IPS-18a (cell line): ENCODE measurements at regions not wholly inside any gene's neighbourhood (a gene's known extent, or its start where the extent isn't known, plus 50 kb on each side); places are given as distances from the start of the nearest gene placed in this dataset.

Experiments used
- H3K27ac ChIP-seq: one replicate; pipeline ENCODE4 v1.5.1; 2013; ENCODE audit warnings: low read length
- H3K27me3 ChIP-seq: one replicate; pipeline ENCODE4 v1.6.1; 2013; ENCODE audit warnings: mild to moderate bottlenecking, low read length; ENCODE audit not compliant: control insufficient read depth, insufficient read depth
- H3K36me3 ChIP-seq: one replicate; pipeline ENCODE4 v1.6.1; 2013; ENCODE audit warnings: low read depth, low read length; ENCODE audit not compliant: control insufficient read depth
- H3K4me1 ChIP-seq: one replicate; pipeline ENCODE4 v1.6.1; 2013; ENCODE audit warnings: low read depth, low read length; ENCODE audit not compliant: control insufficient read depth
- H3K4me3 ChIP-seq: one replicate; pipeline ENCODE4 v1.5.1; 2013; ENCODE audit warnings: low read length
- H3K9ac ChIP-seq: one replicate; pipeline ENCODE4 v1.6.1; 2013; ENCODE audit warnings: mild to moderate bottlenecking, low read length, moderate library complexity
- H3K9me3 ChIP-seq: one replicate; pipeline ENCODE4 v1.6.1; 2013; ENCODE audit warnings: low read depth, low read length; ENCODE audit not compliant: control insufficient read depth

DNA sequence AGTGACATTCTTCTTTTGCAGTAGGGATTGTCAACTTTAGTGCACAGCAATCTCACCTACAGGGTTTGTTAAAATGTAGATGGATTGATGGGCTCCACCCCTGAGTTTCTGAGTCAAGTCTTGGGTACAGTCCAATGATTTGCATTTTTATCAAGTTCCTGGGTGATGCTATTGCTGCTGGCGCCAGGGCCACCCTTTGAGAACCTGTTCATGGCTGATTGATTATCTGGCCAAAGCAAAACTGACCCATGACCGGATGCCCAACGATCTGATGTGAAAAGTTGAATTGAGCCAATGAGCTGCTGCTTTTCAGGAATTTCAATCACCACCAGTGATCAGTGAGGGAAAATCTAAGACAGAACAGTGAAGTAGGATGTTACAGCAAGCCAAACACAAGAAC, 675.3 kb downstream of the TMEM182 start:
- H3K4me3 ChIP-seq = no peak overlapping the region
- no peaks in the 10 kb centered on the region for H3K4me1 ChIP-seq
- H3K9me3 ChIP-seq = no peaks in the 10 kb centered on the region
- no peaks in the 10 kb centered on the region for H3K36me3 ChIP-seq
- no peak overlapping the region for H3K9ac ChIP-seq
- H3K27me3 ChIP-seq = no peaks in the 10 kb centered on the region
- no peak overlapping the region for H3K27ac ChIP-seq

DNA sequence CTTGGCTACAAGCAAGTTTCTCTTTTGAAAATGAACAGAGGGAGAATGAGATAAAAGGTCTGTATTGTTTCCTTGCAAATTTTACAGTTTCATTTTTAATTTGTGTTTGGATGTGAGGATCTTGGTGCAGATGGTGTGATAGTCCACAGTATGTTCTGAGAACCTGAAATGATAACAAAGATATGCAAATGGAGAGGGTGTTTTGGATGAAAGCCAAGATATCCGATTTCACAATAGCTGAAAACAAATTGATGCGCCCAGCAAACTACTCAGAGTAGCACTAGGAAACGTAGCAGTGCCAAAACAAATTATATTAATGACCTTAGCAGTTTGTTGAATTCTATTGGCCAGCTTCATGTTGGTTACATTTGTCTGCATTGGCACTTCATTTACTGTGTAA, 683.5 kb downstream of the TMEM182 start:
- Histone ChIP-seq H3K9me3 (no peaks in the 10 kb centered on the region), H3K36me3 (no peaks in the 10 kb centered on the region), H3K27ac (no peak overlapping the region), H3K27me3 (no peaks in the 10 kb centered on the region), H3K9ac (no peak overlapping the region), H3K4me3 (no peak overlapping the region), H3K4me1 (peaks cover 7% of the 10 kb centered on the region)

DNA sequence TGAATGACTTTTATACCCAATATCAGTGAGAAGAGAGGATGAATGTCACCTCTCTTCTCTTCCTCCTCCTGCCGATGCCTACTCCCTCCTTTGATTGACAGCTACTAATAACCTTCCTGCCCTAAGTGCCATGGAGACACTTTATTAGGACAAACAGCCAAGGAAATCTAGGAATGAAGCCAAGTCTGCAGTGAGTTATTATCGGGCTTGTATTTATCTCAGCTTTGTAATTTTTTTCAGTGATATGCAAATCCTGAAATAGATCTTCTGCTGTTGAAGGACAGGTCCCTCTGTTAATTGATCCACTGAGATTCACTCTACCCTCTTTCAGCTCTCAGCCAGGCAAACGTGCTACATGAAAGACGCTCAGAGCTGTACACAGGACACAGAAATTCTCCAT, 686.7 kb downstream of the TMEM182 start:
- Histone ChIP-seq H3K36me3 (no peaks in the 10 kb centered on the region), H3K9me3 (no peaks in the 10 kb centered on the region), H3K4me3 (no peak overlapping the region), H3K27ac (no peak overlapping the region), H3K27me3 (no peaks in the 10 kb centered on the region), H3K9ac (no peak overlapping the region), H3K4me1 (peaks cover 7% of the 10 kb centered on the region)

DNA sequence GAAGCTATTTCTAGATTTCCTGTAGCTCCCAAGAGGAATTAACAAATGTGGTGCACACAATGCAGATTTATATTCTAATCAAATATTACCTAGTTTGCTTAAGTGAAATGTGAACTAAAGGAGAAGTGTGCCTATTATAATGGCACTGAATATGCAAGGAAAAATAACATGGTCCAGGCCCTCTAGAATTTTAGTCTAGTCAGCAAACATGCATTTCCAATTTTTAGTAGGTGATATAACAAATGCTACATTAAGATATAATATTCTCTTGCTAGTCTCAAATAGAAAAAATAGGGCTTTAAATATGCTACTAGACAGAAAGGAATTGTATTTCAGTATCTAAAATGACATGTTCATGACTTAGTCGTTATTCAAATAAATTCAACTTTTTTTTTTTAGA, 689.5 kb downstream of the TMEM182 start:
- Histone ChIP-seq H3K4me3 (no peak overlapping the region), H3K9ac (no peak overlapping the region), H3K27me3 (no peaks in the 10 kb centered on the region), H3K4me1 (peaks cover 4% of the 10 kb centered on the region), H3K27ac (no peak overlapping the region), H3K9me3 (no peaks in the 10 kb centered on the region), H3K36me3 (no peaks in the 10 kb centered on the region)

DNA sequence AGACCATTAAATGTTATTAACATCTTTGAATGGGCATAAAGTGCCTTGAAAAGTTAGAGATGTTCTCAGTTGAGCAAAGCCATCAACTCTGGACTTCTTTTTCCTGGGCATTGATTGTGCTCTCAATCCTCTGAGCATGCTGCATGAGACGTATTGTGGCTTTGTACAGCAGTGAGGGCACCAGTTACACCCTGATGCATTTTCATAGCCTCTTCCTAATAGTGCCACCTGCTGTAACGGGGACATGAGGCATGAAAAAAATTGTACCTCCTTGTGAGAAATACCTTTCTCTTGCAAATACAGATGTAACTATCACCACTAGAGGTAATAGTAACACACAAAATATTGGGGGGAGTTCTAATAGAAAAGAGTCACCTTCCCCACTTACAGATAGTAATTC, 697.5 kb downstream of the TMEM182 start:
- no peaks in the 10 kb centered on the region for H3K27me3 ChIP-seq
- H3K4me1 ChIP-seq = peaks cover 4% of the 10 kb centered on the region
- H3K9ac ChIP-seq = no peak overlapping the region
- H3K27ac ChIP-seq = no peak overlapping the region
- no peaks in the 10 kb centered on the region for H3K9me3 ChIP-seq
- H3K4me3 ChIP-seq = no peak overlapping the region
- no peaks in the 10 kb centered on the region for H3K36me3 ChIP-seq

DNA sequence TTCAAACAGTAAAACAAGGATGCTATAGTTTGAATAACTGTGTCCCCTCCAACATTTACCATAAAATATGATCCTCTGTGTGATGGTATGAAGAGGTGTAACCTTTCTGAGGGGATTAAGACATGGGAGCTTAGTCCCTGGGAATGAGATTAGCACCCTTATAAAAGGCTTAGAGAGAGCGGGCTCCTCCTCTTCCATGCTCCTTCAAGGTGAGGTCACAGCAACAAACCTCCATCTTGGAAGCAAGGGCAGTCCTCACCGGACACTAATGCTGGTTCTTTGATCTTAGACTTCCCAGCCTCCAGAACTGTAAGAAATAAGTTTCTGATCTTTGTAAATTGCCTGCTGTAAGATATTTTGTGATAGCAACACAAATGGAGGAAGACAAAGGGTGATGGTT, 700.3 kb downstream of the TMEM182 start:
- H3K36me3 ChIP-seq = no peaks in the 10 kb centered on the region
- H3K9ac ChIP-seq = no peak overlapping the region
- no peaks in the 10 kb centered on the region for H3K9me3 ChIP-seq
- H3K4me3 ChIP-seq = no peak overlapping the region
- no peak overlapping the region for H3K27ac ChIP-seq
- H3K4me1 ChIP-seq = no peaks in the 10 kb centered on the region
- no peaks in the 10 kb centered on the region for H3K27me3 ChIP-seq

DNA sequence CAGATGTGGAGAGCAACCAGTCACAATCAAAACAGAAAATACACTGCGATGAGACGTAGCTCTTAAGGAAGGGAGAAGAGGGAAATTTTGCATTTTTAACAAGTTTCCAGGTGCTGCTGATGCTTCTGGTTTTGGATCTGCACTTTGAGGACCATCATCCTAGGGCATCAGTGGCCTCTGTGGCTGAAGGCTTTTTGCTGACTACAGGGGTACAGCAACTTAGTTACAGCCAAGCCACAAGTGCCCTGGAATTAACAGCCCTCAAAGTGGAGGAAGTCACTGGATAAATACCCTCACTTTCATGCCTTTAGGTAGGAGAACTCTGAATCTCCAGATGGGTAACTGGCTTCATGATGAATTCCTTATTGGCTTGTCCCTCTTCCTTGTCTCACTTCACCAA, 700.9 kb downstream of the TMEM182 start:
- H3K9ac ChIP-seq = no peak overlapping the region
- no peaks in the 10 kb centered on the region for H3K4me1 ChIP-seq
- no peak overlapping the region for H3K4me3 ChIP-seq
- no peaks in the 10 kb centered on the region for H3K36me3 ChIP-seq
- no peaks in the 10 kb centered on the region for H3K27me3 ChIP-seq
- H3K27ac ChIP-seq = no peak overlapping the region
- H3K9me3 ChIP-seq = no peaks in the 10 kb centered on the region

DNA sequence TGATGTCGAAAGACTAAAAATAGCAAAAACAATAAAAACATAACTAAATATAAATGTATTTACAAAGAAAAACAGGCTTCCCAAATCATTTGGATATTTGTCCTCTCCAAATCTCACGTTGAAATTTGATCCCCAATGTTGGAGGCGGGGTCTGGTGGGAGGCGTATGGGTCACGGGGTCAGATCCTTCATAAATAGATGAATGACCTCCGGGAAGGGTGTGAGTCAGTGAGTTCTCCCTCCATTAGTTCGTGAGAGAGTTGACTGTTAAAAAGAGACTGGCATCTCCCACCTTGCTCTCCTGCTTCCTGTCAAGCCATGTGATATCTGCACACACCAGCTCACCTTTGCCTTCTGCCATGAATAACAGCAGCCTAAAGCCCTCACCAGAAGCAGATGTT, 703.0 kb downstream of the TMEM182 start:
- no peaks in the 10 kb centered on the region for H3K9me3 ChIP-seq
- H3K27me3 ChIP-seq = no peaks in the 10 kb centered on the region
- H3K4me3 ChIP-seq = no peak overlapping the region
- no peaks in the 10 kb centered on the region for H3K36me3 ChIP-seq
- no peak overlapping the region for H3K9ac ChIP-seq
- no peaks in the 10 kb centered on the region for H3K4me1 ChIP-seq
- no peak overlapping the region for H3K27ac ChIP-seq

DNA sequence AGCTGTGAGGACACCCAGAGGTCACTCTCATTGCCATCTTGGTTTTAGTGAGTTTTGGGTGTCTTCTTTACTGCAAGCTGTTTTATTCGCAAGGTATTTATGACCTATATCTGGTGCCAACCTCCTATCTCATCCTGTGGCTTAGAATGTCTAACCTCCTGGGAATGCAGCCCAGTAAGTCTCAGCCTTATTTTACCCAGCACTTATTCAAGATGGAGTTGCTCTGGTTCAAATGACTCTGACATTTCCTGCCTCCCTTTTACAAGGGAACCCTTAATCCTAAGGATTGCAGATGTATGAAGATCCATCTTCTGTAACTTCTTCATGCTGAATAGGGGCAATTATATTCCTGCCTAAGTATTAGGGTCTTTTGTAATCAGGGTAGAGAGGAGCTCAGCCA, 708.0 kb downstream of the TMEM182 start:
- Histone ChIP-seq H3K4me3 (no peak overlapping the region), H3K4me1 (no peaks in the 10 kb centered on the region), H3K27ac (no peak overlapping the region), H3K27me3 (no peaks in the 10 kb centered on the region), H3K36me3 (no peaks in the 10 kb centered on the region), H3K9ac (no peak overlapping the region), H3K9me3 (no peaks in the 10 kb centered on the region)

DNA sequence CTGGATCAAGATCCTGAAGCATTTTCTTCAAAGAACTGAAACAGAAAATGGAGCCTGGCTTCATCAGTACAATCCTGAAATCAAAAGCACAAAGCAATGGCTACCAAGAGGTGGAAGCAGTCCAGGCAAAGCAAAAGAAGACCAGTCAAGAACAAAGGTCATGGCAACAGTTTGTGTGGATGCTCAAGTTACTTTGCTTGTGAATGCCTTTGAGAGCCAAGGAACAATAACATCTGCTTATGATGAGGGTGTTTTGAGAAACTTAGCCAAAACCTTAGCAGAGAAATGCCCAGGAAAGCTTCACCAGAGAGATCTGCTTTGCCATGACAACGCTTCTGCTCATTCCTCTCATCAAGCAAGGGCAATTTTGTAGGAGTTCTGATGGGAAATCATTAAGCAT, 723.1 kb downstream of the TMEM182 start:
- Histone ChIP-seq H3K27ac (no peak overlapping the region), H3K9ac (no peak overlapping the region), H3K9me3 (no peaks in the 10 kb centered on the region), H3K36me3 (no peaks in the 10 kb centered on the region), H3K27me3 (no peaks in the 10 kb centered on the region), H3K4me3 (no peak overlapping the region), H3K4me1 (no peaks in the 10 kb centered on the region)

DNA sequence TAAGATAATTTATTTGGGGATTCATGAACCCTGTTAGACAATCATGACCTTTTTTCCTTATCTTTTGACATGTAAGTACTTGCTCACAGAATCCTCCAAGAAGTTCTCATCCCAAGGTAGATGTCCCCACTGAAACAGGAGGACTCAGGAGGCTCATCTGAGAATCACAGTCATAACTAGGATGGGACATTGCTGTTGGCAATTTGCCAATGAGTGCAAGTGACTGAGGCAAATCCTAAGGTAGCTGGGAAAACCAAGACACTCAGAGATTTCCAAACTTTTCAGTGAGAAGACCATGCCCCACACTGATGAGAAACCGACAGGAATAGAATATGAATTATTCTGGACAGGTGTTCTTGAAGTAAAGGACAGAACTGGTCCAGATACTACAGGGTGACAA, 735.0 kb downstream of the TMEM182 start:
- Histone ChIP-seq H3K27ac (no peak overlapping the region), H3K36me3 (no peaks in the 10 kb centered on the region), H3K9me3 (no peaks in the 10 kb centered on the region), H3K9ac (no peak overlapping the region), H3K4me1 (no peaks in the 10 kb centered on the region), H3K27me3 (no peaks in the 10 kb centered on the region), H3K4me3 (no peak overlapping the region)

DNA sequence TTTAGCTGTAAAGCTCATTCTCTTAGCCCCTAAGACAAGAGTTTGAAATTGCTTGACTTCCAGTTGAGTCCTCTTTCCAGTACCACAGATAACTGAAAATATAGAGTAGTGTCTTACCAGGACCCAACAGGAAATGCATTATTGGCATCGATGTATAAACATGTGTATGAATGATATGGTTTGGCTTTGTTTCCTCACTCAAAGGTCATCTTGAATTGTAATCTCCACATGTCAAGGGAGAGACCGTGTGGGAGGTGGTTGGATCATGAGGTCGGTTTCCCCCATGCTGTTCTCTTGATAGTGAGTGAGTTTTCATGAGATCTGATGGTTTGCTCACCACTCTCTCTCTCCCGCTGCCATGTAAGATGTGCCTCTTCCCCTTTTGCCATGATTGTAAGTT, 745.0 kb downstream of the TMEM182 start:
- no peaks in the 10 kb centered on the region for H3K4me1 ChIP-seq
- no peaks in the 10 kb centered on the region for H3K27me3 ChIP-seq
- H3K4me3 ChIP-seq = no peak overlapping the region
- no peak overlapping the region for H3K27ac ChIP-seq
- no peaks in the 10 kb centered on the region for H3K9me3 ChIP-seq
- no peak overlapping the region for H3K9ac ChIP-seq
- H3K36me3 ChIP-seq = no peaks in the 10 kb centered on the region

DNA sequence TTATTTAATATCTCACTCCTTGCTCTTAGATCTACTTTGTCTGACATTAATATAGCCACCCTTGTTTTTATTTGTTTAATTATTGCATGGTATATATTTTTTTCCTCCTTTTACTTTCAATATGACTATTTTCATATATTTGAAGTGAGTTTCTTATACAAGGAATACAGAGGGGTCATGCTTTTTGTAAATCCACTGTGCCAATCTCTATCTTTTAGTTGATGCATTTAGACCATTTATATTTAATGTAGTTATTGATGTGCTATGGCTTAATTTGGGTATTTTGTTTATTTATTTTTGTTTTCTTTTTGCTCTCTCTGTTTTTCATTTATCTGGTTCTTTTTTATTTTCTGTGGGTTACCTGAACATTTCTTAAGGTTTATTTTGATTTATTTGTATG, 750.6 kb downstream of the TMEM182 start:
- Histone ChIP-seq H3K4me3 (no peak overlapping the region), H3K27ac (no peak overlapping the region), H3K4me1 (no peaks in the 10 kb centered on the region), H3K9me3 (no peaks in the 10 kb centered on the region), H3K36me3 (no peaks in the 10 kb centered on the region), H3K9ac (no peak overlapping the region), H3K27me3 (no peaks in the 10 kb centered on the region)
